ENCODE measurements at regions not wholly inside any gene's neighbourhood (a gene's known extent, or its start where the extent isn't known, plus 50 kb on each side); places are given as distances from the start of the nearest gene placed in this dataset.

- TF ChIP-seq CREB1 (IDR thresholded peaks at IDR 0.05; ENCODE audit: low read depth) (no peak), USF1 (IDR thresholded peaks at IDR 0.05) (no peak), TEAD4 (IDR thresholded peaks at IDR 0.05) (no peak), TAF1 (IDR thresholded peaks at IDR 0.05; ENCODE audit: low read depth) (no peak), TCF12 (IDR thresholded peaks at IDR 0.05; ENCODE audit: low read depth) (no peak), RAD21 (IDR thresholded peaks at IDR 0.05; ENCODE audit: low read depth) (no peak), YY1 (IDR thresholded peaks at IDR 0.05; ENCODE audit: low read depth) (no peak), ZBTB7A (IDR thresholded peaks at IDR 0.05; ENCODE audit: low read depth) (no peak), MAX (IDR thresholded peaks at IDR 0.05) (no peak), EP300 (IDR thresholded peaks at IDR 0.05; ENCODE audit: borderline replicate concordance) (no peak), NFIC (IDR thresholded peaks at IDR 0.05) (no peak), EGR1 (IDR thresholded peaks at IDR 0.05) (no peak), FOXM1 (IDR thresholded peaks at IDR 0.05; ENCODE audit: borderline replicate concordance, low read depth) (no peak), REST (IDR thresholded peaks at IDR 0.05; ENCODE audit: low read depth) (no peak), CEBPB (IDR thresholded peaks at IDR 0.05) (no peak)
These were observed 53.8 kb upstream of the KCNA3 start for GRCh38 chr1:110728388-110729001.

- TF ChIP-seq FOXM1 (IDR thresholded peaks at IDR 0.05; ENCODE audit: borderline replicate concordance, low read depth) (no peak), TEAD4 (IDR thresholded peaks at IDR 0.05) (no peak), CREB1 (IDR thresholded peaks at IDR 0.05; ENCODE audit: low read depth) (no peak), NFIC (IDR thresholded peaks at IDR 0.05) (no peak), CEBPB (IDR thresholded peaks at IDR 0.05) (no peak), EGR1 (IDR thresholded peaks at IDR 0.05) (no peak), MAX (IDR thresholded peaks at IDR 0.05) (no peak)
These were observed 52.5 kb upstream of the KCNA3 start for GRCh38 chr1:110727246-110727645.

- no peak for TF ChIP-seq TAF1 (IDR thresholded peaks at IDR 0.05; ENCODE audit: low read depth)
- no peak for TF ChIP-seq TCF12 (IDR thresholded peaks at IDR 0.05; ENCODE audit: low read depth)
- TF ChIP-seq EP300 (IDR thresholded peaks at IDR 0.05; ENCODE audit: borderline replicate concordance) = no peak
- no peak for TF ChIP-seq REST (IDR thresholded peaks at IDR 0.05; ENCODE audit: low read depth)
- no peak for TF ChIP-seq NFIC (IDR thresholded peaks at IDR 0.05)
- no peak for TF ChIP-seq MAX (IDR thresholded peaks at IDR 0.05)
- TF ChIP-seq YY1 (IDR thresholded peaks at IDR 0.05; ENCODE audit: low read depth) = no peak
- TF ChIP-seq CREB1 (IDR thresholded peaks at IDR 0.05; ENCODE audit: low read depth) = no peak
- TF ChIP-seq FOXM1 (IDR thresholded peaks at IDR 0.05; ENCODE audit: borderline replicate concordance, low read depth) = no peak
- no peak for TF ChIP-seq EGR1 (IDR thresholded peaks at IDR 0.05)
- TF ChIP-seq ZBTB7A (IDR thresholded peaks at IDR 0.05; ENCODE audit: low read depth) = no peak
- TF ChIP-seq CEBPB (IDR thresholded peaks at IDR 0.05) = no peak
- TF ChIP-seq USF1 (IDR thresholded peaks at IDR 0.05) = no peak
- TF ChIP-seq RAD21 (IDR thresholded peaks at IDR 0.05; ENCODE audit: low read depth) = no peak
- no peak for TF ChIP-seq TEAD4 (IDR thresholded peaks at IDR 0.05)
These were observed 52.0 kb upstream of the KCNA3 start for GRCh38 chr1:110726755-110727154.
